HepG2 (cell line): ENCODE measurements at regions not wholly inside any gene's neighbourhood (a gene's known extent, or its start where the extent isn't known, plus 50 kb on each side); places are given as distances from the start of the nearest gene placed in this dataset.

Source experiments
- ATAC-seq: fragments of 200-7000 bp; cut with Tn5 transposase; 3 replicates; pipeline ENCODE4 v1.9.1; 2020; ENCODE audit warnings: mild to moderate bottlenecking, moderate library complexity
- BruUV-seq: library from RNA; stranded (reverse); fragments of 400-500 nt; replicated peaks from 2 replicates; lab custom pipeline; 2021; lab: Mats Ljungman, UMichigan
- CTCF ChIA-PET: fragments of 300-600 bp; formaldehyde crosslinking; extraction: SDS; loops from one replicate; lab custom pipeline; 2021; ENCODE audit warnings: low total read pairs, inconsistent platforms, low intra/inter-chr PET ratio; lab: Yijun Ruan, JAX
- POLR2A ChIA-PET: fragments of 350-600 bp; sonication (Branson Sonifier 250); formaldehyde crosslinking; loops from one replicate; lab custom pipeline; 2020; ENCODE audit warnings: antibody characterized with exemption, inconsistent platforms; lab: Yijun Ruan, JAX
- DNase-seq: peaks from one replicate; pipeline ENCODE4 v3.0.0-alpha.2; 2015; ENCODE audit warnings: low spot score
- FAIRE-seq: peaks from 3 replicates; lab custom pipeline; 2011; peaks lifted over from hg19 to GRCh38; lab: Jason Lieb, UNC
- H2AFZ ChIP-seq: one replicate; pipeline ENCODE4 v1.6.1; 2011; ENCODE audit warnings: low read length, inconsistent platforms
- H3K27ac ChIP-seq: fragments of 300-600 bp; 3 replicates; pipeline ENCODE4 v1.8.0; 2011; ENCODE audit warnings: mixed run types, mild to moderate bottlenecking, mixed read lengths, low read length, inconsistent platforms; ENCODE audit not compliant: insufficient read depth; ENCODE audit errors: extremely low read length
- H3K27me3 ChIP-seq, 2 experiments: fragments of 200-600 bp in 1 of 2; 2 replicates in 1 of 2; 3 replicates in 1 of 2; pipeline versions ENCODE4 v1.6.0 to v1.8.0; 2011; ENCODE audit warnings: low read length in 2 of 2, mild to moderate bottlenecking in 2 of 2, moderate library complexity in 2 of 2, inconsistent platforms in 1 of 2; ENCODE audit not compliant: insufficient read depth in 2 of 2, control insufficient read depth in 1 of 2
- H3K36me3 ChIP-seq, 2 experiments: fragments of 200-600 bp in 1 of 2; replicated peaks in 1 of 2; 2 replicates in 1 of 2; 3 replicates in 1 of 2; pipeline versions ENCODE4 v1.5.1 to v1.8.0; 2011; ENCODE audit warnings: low read length in 2 of 2, inconsistent platforms in 1 of 2; ENCODE audit not compliant: insufficient read depth in 2 of 2, control insufficient read depth in 1 of 2
- H3K4me1 ChIP-seq: 2 replicates; pipeline ENCODE4 v1.5.1; 2012; ENCODE audit warnings: low read length, inconsistent platforms; ENCODE audit not compliant: insufficient read depth
- H3K4me2 ChIP-seq: 2 replicates; pipeline ENCODE4 v1.6.0; 2011; ENCODE audit warnings: low read depth, low read length, inconsistent platforms
- H3K4me3 ChIP-seq, 3 experiments: fragments of 200-600 bp in 1 of 3; sonication (generic), shearing (Covaris generic) in 1 of 3; replicated peaks in 1 of 3; 2 replicates each; pipeline ENCODE4 v1.5.1; 2011 to 2016; ENCODE audit warnings: low read length in 3 of 3, inconsistent platforms in 2 of 3, low read depth in 2 of 3, mild to moderate bottlenecking in 2 of 3, control low read depth in 1 of 3, mixed read lengths in 1 of 3; ENCODE audit not compliant: insufficient read depth in 1 of 3
- H3K79me2 ChIP-seq: one replicate; pipeline ENCODE4 v1.6.1; 2011; ENCODE audit warnings: low read length, inconsistent platforms; ENCODE audit not compliant: insufficient read depth
- H3K9ac ChIP-seq: 2 replicates; pipeline ENCODE4 v1.6.0; 2011; ENCODE audit warnings: mild to moderate bottlenecking, low read depth, low read length, inconsistent platforms; ENCODE audit not compliant: insufficient read depth
- H3K9me3 ChIP-seq: 2 replicates; pipeline ENCODE4 v1.5.1; 2012; ENCODE audit warnings: mild to moderate bottlenecking, low read length
- H4K20me1 ChIP-seq: 2 replicates; pipeline ENCODE4 v1.6.0; 2011; ENCODE audit warnings: inconsistent platforms, mild to moderate bottlenecking, low read length, moderate library complexity; ENCODE audit not compliant: insufficient read depth
- AHR ChIP-seq: IDR thresholded peaks from 2 replicates; pipeline ENCODE4 v1.6.1; 2018; ENCODE audit warnings: missing genetic modification reagents, missing compliant biosample characterization
- FOXK2 ChIP-seq: fragments of 450-650 bp; IDR thresholded peaks from 2 replicates; pipeline ENCODE4 v1.6.1; 2016
- GPN1 ChIP-seq: sonication (generic); formaldehyde crosslinking; IDR thresholded peaks from 2 replicates; pipeline ENCODE4 v1.5.1; 2020; ENCODE audit warnings: missing genetic modification reagents, borderline replicate concordance
- GTF3A ChIP-seq: sonication (generic); formaldehyde crosslinking; conservative IDR thresholded peaks from 2 replicates; pipeline ENCODE4 v1.4.0; 2020; ENCODE audit warnings: mild to moderate bottlenecking, missing genetic modification reagents
- HDAC6 ChIP-seq: fragments of 200-600 bp; sonication (generic); IDR thresholded peaks from 2 replicates; pipeline ENCODE4 v1.7.0; 2017; ENCODE audit warnings: mild to moderate bottlenecking, antibody characterized with exemption, low read length, low read depth
- HOMEZ ChIP-seq: IDR thresholded peaks from 2 replicates; pipeline ENCODE4 v1.6.1; 2016; ENCODE audit warnings: low read depth
- HOXA3 ChIP-seq: sonication (generic); formaldehyde crosslinking; IDR thresholded peaks from 2 replicates; pipeline ENCODE4 v1.5.0; 2020; ENCODE audit warnings: missing genetic modification reagents
- MXD4 ChIP-seq: IDR thresholded peaks from 2 replicates; pipeline ENCODE4 v1.6.1; 2016; ENCODE audit warnings: mild to moderate bottlenecking, missing biosample characterization, missing genetic modification reagents
- NCOA5 ChIP-seq: sonication (generic); formaldehyde crosslinking; IDR thresholded peaks from 2 replicates; pipeline ENCODE4 v1.4.0; 2020; ENCODE audit warnings: missing genetic modification reagents
- PHB2 ChIP-seq: fragments of 450-650 bp; IDR thresholded peaks from 2 replicates; pipeline ENCODE4 v1.6.1; 2018; ENCODE audit not compliant: partially characterized antibody
- PHF5A ChIP-seq: IDR thresholded peaks from one replicate; pipeline ENCODE4 v1.6.1; 2018; ENCODE audit warnings: low read depth, missing genetic modification reagents; ENCODE audit not compliant: unreplicated experiment
- POLR2A ChIP-seq, 2 experiments: IDR thresholded peaks; 2 replicates each; pipeline ENCODE4 v1.6.1; 2011; ENCODE audit warnings: low read depth in 2 of 2, low read length in 2 of 2, mild to moderate bottlenecking in 1 of 2, moderate library complexity in 1 of 2; ENCODE audit not compliant: insufficient read depth in 1 of 2
- POLR2AphosphoS2 ChIP-seq: IDR thresholded peaks from 2 replicates; pipeline ENCODE4 v1.6.1; 2011; ENCODE audit warnings: low read depth, low read length, improper control_type of control experiment
- SIN3B ChIP-seq: fragments of 150-350 bp; IDR thresholded peaks from 2 replicates; pipeline ENCODE4 v1.6.1; 2014; ENCODE audit warnings: low read length
- SMAD9 ChIP-seq: sonication (generic); formaldehyde crosslinking; IDR thresholded peaks from 2 replicates; pipeline ENCODE4 v1.5.1; 2020; ENCODE audit warnings: mild to moderate bottlenecking, missing genetic modification reagents
- SRSF1 ChIP-seq: fragments of 200-400 bp; formaldehyde crosslinking; optimal IDR thresholded peaks from 2 replicates; pipeline ENCODE3; 2017; ENCODE audit warnings: mild to moderate bottlenecking, low read depth, low read length, moderate library complexity
- THYN1 ChIP-seq: sonication (generic); formaldehyde crosslinking; IDR thresholded peaks from 2 replicates; pipeline ENCODE4 v1.8.1; 2023; ENCODE audit warnings: low read depth, mild to moderate bottlenecking, moderate library complexity, missing genetic modification reagents, borderline replicate concordance
- TSC22D2 ChIP-seq: sonication (generic); formaldehyde crosslinking; IDR thresholded peaks from 2 replicates; pipeline ENCODE4 v1.5.1; 2020; ENCODE audit warnings: missing genetic modification reagents, mild to moderate bottlenecking, borderline replicate concordance
- ZNF451 ChIP-seq: sonication (generic); formaldehyde crosslinking; IDR thresholded peaks from 2 replicates; pipeline ENCODE4 v1.5.0; 2020; ENCODE audit warnings: mild to moderate bottlenecking, missing genetic modification reagents
- ZNF547 ChIP-seq: sonication (generic); formaldehyde crosslinking; IDR thresholded peaks from 2 replicates; pipeline ENCODE4 v1.5.1; 2020; ENCODE audit warnings: mild to moderate bottlenecking, missing genetic modification reagents
- ZNF678 ChIP-seq: sonication (generic); formaldehyde crosslinking; IDR thresholded peaks from 2 replicates; pipeline ENCODE4 v1.4.0; 2020; ENCODE audit warnings: mild to moderate bottlenecking, missing genetic modification reagents
- ZNF781 ChIP-seq: sonication (generic); formaldehyde crosslinking; IDR thresholded peaks from 2 replicates; pipeline ENCODE4 v1.5.1; 2020; ENCODE audit warnings: borderline replicate concordance, mild to moderate bottlenecking, missing genetic modification reagents; ENCODE audit errors: not compliant biosample characterization
- ZNF816 ChIP-seq: sonication (generic); formaldehyde crosslinking; IDR thresholded peaks from 2 replicates; pipeline ENCODE4 v1.8.0; 2022; ENCODE audit warnings: missing genetic modification reagents, mild to moderate bottlenecking, borderline replicate concordance
- WGBS: methylation state at CpG from one replicate; pipeline ENCODE4 v1.1.6; 2017; ENCODE audit warnings: low lambda C conversion rate; 5-methylcytosine and 5-hydroxymethylcytosine counted together
- in situ Hi-C: cut with HindIII; loops from 2 replicates; pipeline ENCODE4 v1.10.0; 2017; ENCODE audit warnings: low pct_unique_long_range_greater_than_20kb; ENCODE audit not compliant: extremely low pct_ligation_motif_present
- intact Hi-C: fragments of 100-400 bp; cut with micrococcal nuclease; formaldehyde crosslinking; loops from one replicate; pipeline ENCODE4 v1.10.0; 2022; ENCODE audit not compliant: unreplicated experiment

- intact Hi-C loops (no loop called here), in situ Hi-C loops (no loop called here)
- Histone ChIP-seq H3K9me3 (peaks cover 95% of the 10 kb centered on the region), H2AFZ (no peak overlapping the region), H3K4me3 (no peak overlapping the region), H3K4me1 (no peaks in the 10 kb centered on the region), H3K4me2 (no peak overlapping the region), H3K9ac (no peak overlapping the region), H3K36me3 (no peaks in the 10 kb centered on the region), H3K27ac (no peak overlapping the region), H3K27me3 (no peaks in the 10 kb centered on the region), H4K20me1 (no peaks in the 10 kb centered on the region), H3K79me2 (no peaks in the 10 kb centered on the region)
- ChIA-PET POLR2A (no interaction called here), CTCF (no interaction called here)
- no TSS peak for BruUV-seq
- FAIRE-seq (no peak), DNase-seq (no peak), ATAC-seq (no peak)
- TF ChIP-seq POLR2AphosphoS2, result no peak
- TF ChIP-seq PHB2, result no peak
- no peak for TF ChIP-seq SIN3B
- TF ChIP-seq SMAD9, result no peak
- TF ChIP-seq TSC22D2, result no peak
- TF ChIP-seq GPN1 (CRISPR knock-in tag), result no peak
- no peak for TF ChIP-seq NCOA5 (CRISPR knock-in tag)
- no peak for TF ChIP-seq GTF3A (CRISPR knock-in tag)
- no peak for TF ChIP-seq FOXK2
- TF ChIP-seq HOMEZ, result no peak
- TF ChIP-seq POLR2A (IDR thresholded peaks at IDR 0.05; ENCODE audit: insufficient read depth in 1 of 2, low read depth in 2 of 2, low read length in 2 of 2), result no peak
- 7% methylated on average over 2 of the region's 2 CpGs for WGBS
Measured at GRCh38 chr2:35526741-35527140, 828.8 kb upstream of the CRIM1 start.

GRCh38 chr2:35522450-35522849, 833.1 kb upstream of the CRIM1 start:
- WGBS, result 13% methylated on average over 3 of the region's 3 CpGs
- TF ChIP-seq AHR, result no peak
- TF ChIP-seq ZNF547 (CRISPR knock-in tag), result no peak
- no peak for TF ChIP-seq ZNF816 (CRISPR knock-in tag)
- TF ChIP-seq MXD4, result no peak
- TF ChIP-seq ZNF781 (CRISPR knock-in tag), result no peak
- no peak for TF ChIP-seq ZNF451 (CRISPR knock-in tag)
- no peak for TF ChIP-seq HOXA3 (CRISPR knock-in tag)
- TF ChIP-seq SRSF1, result no peak
- TF ChIP-seq THYN1 (CRISPR knock-in tag), result no peak
- TF ChIP-seq PHF5A (CRISPR knock-in tag), result no peak
- no peak for TF ChIP-seq ZNF678
- TF ChIP-seq HDAC6, result no peak

More at GRCh38 chr2:35522450-35522849, 833.1 kb upstream of the CRIM1 start:
- H3K27me3 ChIP-seq, result no peaks in the 10 kb centered on the region
- BruUV-seq, result no TSS peak
- DNase-seq (no peak), ATAC-seq (no peak), FAIRE-seq (no peak)
- CTCF ChIA-PET, result no interaction called here
- in situ Hi-C loops, result no loop called here
- H3K36me3 ChIP-seq, result no peaks in the 10 kb centered on the region
- intact Hi-C loops, result no loop called here
- H3K9ac ChIP-seq, result no peak overlapping the region
- no peak overlapping the region for H3K4me3 ChIP-seq
- no peak overlapping the region for H2AFZ ChIP-seq
- no peaks in the 10 kb centered on the region for H3K4me1 ChIP-seq
- H4K20me1 ChIP-seq, result no peaks in the 10 kb centered on the region
- no peak overlapping the region for H3K4me2 ChIP-seq
- H3K79me2 ChIP-seq, result no peaks in the 10 kb centered on the region
- peaks cover 92% of the 10 kb centered on the region for H3K9me3 ChIP-seq
- POLR2A ChIA-PET, result no interaction called here
- no peak overlapping the region for H3K27ac ChIP-seq
